ENCODE measurements at regions not wholly inside any gene's neighbourhood (a gene's known extent, or its start where the extent isn't known, plus 50 kb on each side); places are given as distances from the start of the nearest gene placed in this dataset.
A peak's percentile ranks its signal among the peaks of the same experiment; 100 is the strongest.

DNA sequence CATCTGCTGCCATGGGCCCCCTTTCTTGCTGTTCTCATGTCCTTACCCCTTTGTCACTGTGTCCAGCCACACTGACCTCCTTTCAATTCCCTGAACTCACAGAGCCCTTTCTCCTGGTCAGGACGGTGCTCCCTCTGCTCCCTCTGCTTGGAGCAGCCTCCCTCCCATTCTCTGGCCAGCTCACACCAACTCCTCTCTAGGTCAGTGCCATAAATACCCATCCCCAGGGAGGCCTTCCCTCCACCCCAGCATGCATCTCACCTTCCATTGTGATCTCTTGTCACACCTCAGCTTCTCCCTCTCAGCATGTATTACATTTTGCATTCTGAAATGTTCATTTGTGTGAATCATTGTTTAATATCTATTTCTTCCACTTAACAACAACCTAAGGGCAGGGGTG, 50.9 kb upstream of the PRNP start:
- no peak overlapping the region for H3K27ac ChIP-seq (ENCODE audit: low read depth, low read length)
- H2BK15ac ChIP-seq (ENCODE audit: low read length), result peak overlapping the region; percentile 29; the same call in 1 of the 2 replicates
- H3K23me2 ChIP-seq (ENCODE audit: low read depth, low read length), result no peaks in the 10 kb centered on the region
- H3K9ac ChIP-seq (replicated peaks in 1 of 4; ENCODE audit: extremely low read depth in 1 of 4, low read depth in 3 of 4, low read length in 3 of 4), result no peak overlapping the region
- H4K20me1 ChIP-seq (replicated peaks in 1 of 2; ENCODE audit: control insufficient read depth in 1 of 2, insufficient read depth in 2 of 2, low read length in 2 of 2), result no peaks in the 10 kb centered on the region
- H3K4me3 ChIP-seq (ENCODE audit: extremely low read depth in 1 of 4, insufficient read depth in 2 of 4, low read depth in 3 of 4, low read length in 4 of 4), result no peak overlapping the region
- no peak overlapping the region for H4K8ac ChIP-seq (ENCODE audit: extremely low read depth, insufficient read depth, low read length)
- no peak overlapping the region for H3K4me2 ChIP-seq (ENCODE audit: insufficient read depth in 1 of 2, low read depth in 2 of 2, low read length in 2 of 2)
- H2AK5ac ChIP-seq (ENCODE audit: low read depth, low read length), result no peak overlapping the region
- CTCF ChIA-PET (ENCODE audit: partially characterized antibody), result interaction anchor here (1.1 to 1.3 kb wide), 3 partner anchors 26 to 106 kb away, joined by 3 read pairs; no protein-coding TSS in a partner anchor
- no peaks in the 10 kb centered on the region for H3K79me2 ChIP-seq (ENCODE audit: control insufficient read depth in 1 of 2, insufficient read depth in 2 of 2, low read length in 2 of 2)
- H3K18ac ChIP-seq (ENCODE audit: extremely low read depth, low read length), result no peak overlapping the region
- no peak overlapping the region for H2AFZ ChIP-seq (ENCODE audit: low read length)
- H2BK5ac ChIP-seq (ENCODE audit: low read depth, low read length), result no peak overlapping the region
- H3K27me3 ChIP-seq (replicated peaks in 1 of 4; ENCODE audit: control insufficient read depth in 3 of 4, extremely low read depth in 1 of 4, insufficient read depth in 3 of 4, low read length in 3 of 4), result no peaks in the 10 kb centered on the region; a peak in 1 of 7 replicates
- no peak overlapping the region for H3K14ac ChIP-seq (ENCODE audit: insufficient read length)
- H3K4me1 ChIP-seq (replicated peaks in 1 of 4; ENCODE audit: control insufficient read depth in 3 of 4, insufficient read depth in 4 of 4, low read length in 3 of 4), result peaks cover 0 to 5% (median 0%) of the 10 kb centered on the region in 4 experiments; a peak in 1 of 7 replicates
- no peak overlapping the region for H2BK20ac ChIP-seq (ENCODE audit: low read length)
- H3K56ac ChIP-seq (replicated peaks; ENCODE audit: insufficient read length, low read depth, low read length), result no peak overlapping the region
- no peaks in the 10 kb centered on the region for H3K79me1 ChIP-seq (ENCODE audit: low read depth, low read length)
- H3K9me3 ChIP-seq (ENCODE audit: insufficient read depth in 2 of 2, low read depth in 1 of 2, low read length in 1 of 2), result peaks cover 3 to 4% of the 10 kb centered on the region in 2 experiments; a peak in 2 of 4 replicates
- no peak overlapping the region for H2BK120ac ChIP-seq (replicated peaks; ENCODE audit: low read depth, low read length)
- H3K4ac ChIP-seq (replicated peaks; ENCODE audit: insufficient read length, low read depth, low read length), result no peak overlapping the region
- DNase-seq (ENCODE audit: low read depth in 1 of 2, low spot score in 2 of 2) (no peak), FAIRE-seq (no peak)
- H4K5ac ChIP-seq (ENCODE audit: insufficient read length, low read depth, low read length), result no peak overlapping the region
- H3K23ac ChIP-seq (ENCODE audit: insufficient read length), result no peak overlapping the region
- 65% methylated on average over 1 of the region's 1 CpG; no CpG with 5 or more reads in 1 of the 2 experiments for WGBS, 2 experiments (ENCODE audit: extremely low coverage in 1 of 2, insufficient coverage in 1 of 2, insufficient read length in 1 of 2, insufficient replicate concordance in 2 of 2, low coverage in 1 of 2, low lambda C conversion rate in 2 of 2, missing lambda C conversion rate in 1 of 2)
- no peak overlapping the region for H4K91ac ChIP-seq (replicated peaks; ENCODE audit: insufficient read length, low read length)
- no peak overlapping the region for H2BK12ac ChIP-seq (ENCODE audit: low read depth, low read length)
- POLR2A ChIA-PET (ENCODE audit: partially characterized antibody), result no interaction called here
- no peaks in the 10 kb centered on the region; a peak in 1 of 8 replicates for H3K36me3 ChIP-seq (ENCODE audit: control insufficient read depth in 2 of 4, insufficient read depth in 4 of 4, low read length in 3 of 4)
- TF ChIP-seq SP4 (IDR thresholded peaks at IDR 0.05; ENCODE audit: low read length) (no peak), RXRA (IDR thresholded peaks at IDR 0.05; ENCODE audit: insufficient read depth, low read depth, low read length) (no peak), JUND (IDR thresholded peaks at IDR 0.05; ENCODE audit: low read length) (no peak), ZNF274 (IDR thresholded peaks at IDR 0.05; ENCODE audit: borderline replicate concordance, extremely low read depth, low read length) (no peak), KDM5A (IDR thresholded peaks at IDR 0.05; ENCODE audit: low read length) (no peak), KDM4A (IDR thresholded peaks at IDR 0.05; ENCODE audit: low read depth, low read length, severe bottlenecking) (no peak), BRCA1 (IDR thresholded peaks at IDR 0.05; ENCODE audit: low read depth, low read length) (no peak), NRF1 (IDR thresholded peaks at IDR 0.05; ENCODE audit: low read depth, low read length) (no peak), TEAD4 (IDR thresholded peaks at IDR 0.05; ENCODE audit: low read depth, low read length) (no peak), HDAC6 (IDR thresholded peaks at IDR 0.05; ENCODE audit: low read depth, low read length) (no peak), CBX5 (IDR thresholded peaks at IDR 0.05; ENCODE audit: low read depth, low read length) (no peak), CHD2 (IDR thresholded peaks at IDR 0.05; ENCODE audit: low read length) (no peak), SAP30 (IDR thresholded peaks at IDR 0.05; ENCODE audit: insufficient read depth, insufficient replicate concordance, low read length) (no peak)
- TF ChIP-seq, protein P1, sequence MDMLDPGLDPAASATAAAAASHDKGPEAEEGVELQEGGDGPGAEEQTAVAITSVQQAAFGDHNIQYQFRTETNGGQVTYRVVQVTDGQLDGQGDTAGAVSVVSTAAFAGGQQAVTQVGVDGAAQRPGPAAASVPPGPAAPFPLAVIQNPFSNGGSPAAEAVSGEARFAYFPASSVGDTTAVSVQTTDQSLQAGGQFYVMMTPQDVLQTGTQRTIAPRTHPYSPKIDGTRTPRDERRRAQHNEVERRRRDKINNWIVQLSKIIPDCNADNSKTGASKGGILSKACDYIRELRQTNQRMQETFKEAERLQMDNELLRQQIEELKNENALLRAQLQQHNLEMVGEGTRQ (IDR thresholded peaks at IDR 0.05; ENCODE audit: low read length), result no peak

All from H1 (cell line).